VCaP (cell line): ENCODE measurements at regions not wholly inside any gene's neighbourhood (a gene's known extent, or its start where the extent isn't known, plus 50 kb on each side); places are given as distances from the start of the nearest gene placed in this dataset.
"Not testable (repeated sequence)": the region's sequence is repeated elsewhere in the genome, so short reads cannot be mapped to it uniquely, and the experiment has no call there.

Experiments
- H3K27ac ChIP-seq: fragments of 450-650 bp; 2 replicates; pipeline ENCODE4 v1.5.1; 2017
- TF ChIP-seq, protein P1 (sequence below): fragments of 450-650 bp; conservative IDR thresholded peaks from 2 replicates; pipeline ENCODE4 v1.5.1; 2017; ENCODE audit warnings: mild to moderate bottlenecking, moderate library complexity

DNA sequence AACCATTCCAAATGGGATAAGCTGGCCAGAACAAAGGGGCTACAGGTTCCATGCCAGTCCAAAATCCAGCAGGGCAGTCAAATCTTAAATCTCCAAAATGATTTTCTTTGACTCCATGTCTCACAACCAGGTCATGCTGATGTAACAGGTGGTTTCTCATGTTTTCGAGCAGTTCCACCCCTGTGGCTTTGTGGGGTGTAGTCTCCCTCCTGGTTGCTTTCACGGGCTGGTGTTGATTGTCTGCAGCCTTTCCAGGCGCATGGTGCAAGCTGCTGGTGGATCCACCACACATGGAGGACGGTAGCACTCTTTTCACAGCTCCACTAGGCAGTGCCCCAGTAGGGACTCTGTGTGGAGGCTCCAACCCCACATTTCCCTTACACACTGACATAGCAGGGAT is 425.5 kb upstream of the FTMT start:
- no peak overlapping the region for H3K27ac ChIP-seq
- TF ChIP-seq, protein P1, sequence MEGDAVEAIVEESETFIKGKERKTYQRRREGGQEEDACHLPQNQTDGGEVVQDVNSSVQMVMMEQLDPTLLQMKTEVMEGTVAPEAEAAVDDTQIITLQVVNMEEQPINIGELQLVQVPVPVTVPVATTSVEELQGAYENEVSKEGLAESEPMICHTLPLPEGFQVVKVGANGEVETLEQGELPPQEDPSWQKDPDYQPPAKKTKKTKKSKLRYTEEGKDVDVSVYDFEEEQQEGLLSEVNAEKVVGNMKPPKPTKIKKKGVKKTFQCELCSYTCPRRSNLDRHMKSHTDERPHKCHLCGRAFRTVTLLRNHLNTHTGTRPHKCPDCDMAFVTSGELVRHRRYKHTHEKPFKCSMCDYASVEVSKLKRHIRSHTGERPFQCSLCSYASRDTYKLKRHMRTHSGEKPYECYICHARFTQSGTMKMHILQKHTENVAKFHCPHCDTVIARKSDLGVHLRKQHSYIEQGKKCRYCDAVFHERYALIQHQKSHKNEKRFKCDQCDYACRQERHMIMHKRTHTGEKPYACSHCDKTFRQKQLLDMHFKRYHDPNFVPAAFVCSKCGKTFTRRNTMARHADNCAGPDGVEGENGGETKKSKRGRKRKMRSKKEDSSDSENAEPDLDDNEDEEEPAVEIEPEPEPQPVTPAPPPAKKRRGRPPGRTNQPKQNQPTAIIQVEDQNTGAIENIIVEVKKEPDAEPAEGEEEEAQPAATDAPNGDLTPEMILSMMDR: no peak

DNA sequence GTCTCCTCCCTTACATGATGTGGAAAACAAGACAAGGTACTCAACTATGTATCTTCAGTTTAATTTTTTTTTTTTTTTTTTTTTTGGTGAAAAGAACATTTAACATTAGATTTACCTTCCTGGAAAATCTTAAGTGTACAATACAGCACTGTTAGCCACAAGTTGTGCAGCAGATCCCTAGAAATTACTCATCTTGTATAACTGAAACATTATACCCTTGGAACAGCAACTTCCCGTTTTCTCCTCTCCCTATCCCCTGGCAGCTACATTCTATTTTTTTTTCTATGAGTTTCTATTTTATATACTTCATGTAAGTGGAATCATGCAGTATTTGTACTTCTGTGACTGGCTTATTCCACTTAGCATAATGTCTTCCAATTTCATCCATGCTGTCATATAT is 421.9 kb upstream of the FTMT start:
- TF ChIP-seq, protein P1: no peak

DNA sequence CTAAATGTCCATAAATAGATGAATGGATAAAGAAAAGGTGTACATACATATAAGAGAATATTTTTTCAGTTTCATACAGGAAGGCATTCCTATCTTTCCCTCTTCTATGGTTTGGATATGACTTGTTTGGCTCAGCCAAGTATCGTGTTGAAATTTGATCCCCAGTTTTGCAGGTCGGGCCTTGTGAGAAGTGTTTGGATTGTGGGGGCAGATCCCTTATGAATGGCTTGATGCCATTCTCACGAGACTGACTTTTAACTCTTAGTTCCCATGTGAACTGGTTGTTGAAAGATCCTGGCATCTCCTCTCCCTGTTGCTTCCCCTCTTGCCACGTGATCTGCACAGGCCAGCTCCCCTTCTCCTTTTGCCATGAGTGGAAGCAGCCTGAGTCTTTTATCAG is 421.1 kb upstream of the FTMT start:
- no peak overlapping the region for H3K27ac ChIP-seq
- TF ChIP-seq, protein P1: no peak

More for the DNA sequence above, 421.9 kb upstream of the FTMT start:
- no peak overlapping the region for H3K27ac ChIP-seq

DNA sequence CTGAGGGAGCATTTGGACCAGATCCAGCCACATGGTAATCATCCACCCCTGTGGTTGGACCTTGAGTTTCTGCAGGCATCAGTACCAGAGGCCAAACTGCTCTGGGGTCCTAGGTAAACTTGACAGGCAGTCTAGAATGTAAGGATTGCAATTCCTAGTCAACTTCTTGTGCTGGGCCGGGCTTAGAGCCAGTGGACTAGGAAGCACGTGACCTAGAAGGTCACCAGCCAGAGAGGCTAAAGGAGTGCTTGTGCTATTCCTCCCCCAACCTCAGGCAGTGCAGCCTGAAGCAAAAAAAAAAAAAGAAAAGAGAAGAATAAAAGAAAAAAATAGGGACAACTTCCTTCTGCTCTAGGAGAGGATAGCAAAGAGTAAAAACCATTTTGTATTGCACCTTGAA is 406.2 kb upstream of the FTMT start:
- H3K27ac ChIP-seq: no peak overlapping the region
- TF ChIP-seq, protein P1: no peak

DNA sequence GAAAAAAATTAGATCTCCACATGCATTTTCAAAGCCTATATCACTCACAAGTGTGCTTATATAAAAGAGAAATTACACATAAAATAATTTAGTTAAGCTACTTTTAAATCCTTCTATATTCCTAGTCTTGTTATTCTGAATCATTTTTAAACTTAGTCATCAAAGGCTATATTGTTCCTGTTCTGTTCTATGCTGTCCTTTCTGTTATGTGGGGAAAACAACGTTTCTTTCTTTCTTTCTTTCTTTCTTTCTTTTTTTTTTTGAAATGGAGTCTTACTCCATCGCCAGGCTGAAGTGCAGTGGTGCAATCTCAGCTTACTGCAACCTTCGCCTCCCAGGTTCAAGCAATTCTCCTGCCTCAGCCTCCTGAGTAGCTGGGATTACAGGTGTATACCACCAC is 389.2 kb upstream of the FTMT start:
- TF ChIP-seq, protein P1: no peak
- H3K27ac ChIP-seq: no peak overlapping the region

DNA sequence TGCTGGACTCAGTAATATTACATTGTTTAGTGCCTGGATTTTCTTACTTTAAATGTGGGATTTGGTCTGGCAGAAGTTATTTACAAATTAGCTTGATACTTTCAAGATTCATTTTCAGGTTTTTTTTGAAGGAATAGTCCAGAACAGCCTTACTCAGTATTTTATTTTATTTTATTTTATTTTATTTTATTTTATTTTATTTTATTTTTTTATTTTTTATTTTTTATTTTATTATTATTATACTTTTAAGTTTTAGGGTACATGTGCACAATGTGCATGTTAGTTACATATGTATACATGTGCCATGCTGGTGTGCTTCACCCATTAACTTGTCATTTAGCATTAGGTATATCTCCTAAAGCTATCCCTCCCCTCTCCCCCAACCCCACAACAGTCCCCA is 380.5 kb upstream of the FTMT start:
- not testable (repeated sequence) for H3K27ac ChIP-seq

DNA sequence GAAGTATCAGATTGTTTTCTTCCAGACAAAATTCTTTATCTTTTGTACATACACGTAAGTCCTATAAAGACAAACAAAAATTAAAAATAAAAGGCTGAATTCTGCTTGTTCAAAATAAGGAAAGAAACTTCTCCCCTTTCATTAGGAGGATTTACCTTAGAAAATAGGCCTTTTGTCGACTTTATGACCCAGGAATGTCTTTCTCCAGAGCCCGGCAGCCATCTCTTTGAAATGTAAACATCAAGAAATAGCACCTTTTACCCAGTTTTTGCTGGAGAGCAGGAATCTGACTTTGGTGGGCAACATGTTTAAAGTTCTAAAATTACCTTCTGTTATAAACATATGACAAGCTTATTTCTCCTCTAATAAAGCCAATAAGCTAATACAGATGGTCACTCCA is 373.0 kb upstream of the FTMT start:
- TF ChIP-seq, protein P1: no peak
- H3K27ac ChIP-seq: no peak overlapping the region

DNA sequence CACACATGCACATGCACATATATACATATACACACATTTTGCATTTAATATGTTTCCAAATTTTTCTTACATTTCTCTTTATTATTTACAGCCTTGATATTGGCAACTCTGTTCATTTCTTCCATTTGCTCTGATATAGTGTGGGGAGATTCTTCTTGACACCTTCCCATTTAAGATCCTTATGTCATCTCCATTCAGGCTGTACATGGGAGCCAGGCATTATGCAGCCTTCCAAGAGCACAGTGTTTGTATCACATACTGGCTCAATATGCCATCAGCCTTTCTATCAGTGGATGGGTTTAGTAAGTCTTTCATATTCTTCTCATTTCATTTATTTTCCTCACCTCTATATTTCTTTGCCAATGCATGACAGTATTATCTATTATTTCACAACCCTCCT is 372.3 kb upstream of the FTMT start:
- TF ChIP-seq, protein P1: no peak
- H3K27ac ChIP-seq: no peak overlapping the region
